ENCODE measurements at regions not wholly inside any gene's neighbourhood (a gene's known extent, or its start where the extent isn't known, plus 50 kb on each side); places are given as distances from the start of the nearest gene placed in this dataset.

DNA sequence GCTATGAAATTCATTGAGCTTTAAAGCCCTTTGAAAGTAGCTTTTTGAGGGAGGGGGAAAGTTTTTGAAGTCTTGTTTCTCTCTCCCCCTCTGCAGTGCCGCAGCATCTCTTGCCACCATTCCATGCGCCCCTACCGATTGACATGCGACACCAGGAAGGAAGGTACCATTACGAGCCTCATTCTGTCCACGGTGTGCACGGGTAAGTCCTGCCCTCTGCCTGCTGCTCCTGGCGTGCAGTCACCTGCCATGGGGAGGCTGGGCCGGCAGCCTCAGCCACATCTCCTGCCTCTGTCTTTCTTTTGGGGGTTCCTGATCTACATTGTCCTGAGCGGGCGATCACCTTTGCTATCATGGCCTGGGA is 191.6 kb downstream of the GLI2 start:
- H3K27me3 ChIP-seq (ENCODE audit: control insufficient read depth, insufficient read depth, low read length): no peaks in the 10 kb centered on the region
- ChIA-PET POLR2A (no interaction called here), CTCF (interaction anchor here (1.6 kb wide), 1 partner anchor 10 kb away, joined by 4 read pairs; no protein-coding TSS in a partner anchor)
- no peak for DNase-seq (ENCODE audit: low read depth)
- TF ChIP-seq, protein P1, sequence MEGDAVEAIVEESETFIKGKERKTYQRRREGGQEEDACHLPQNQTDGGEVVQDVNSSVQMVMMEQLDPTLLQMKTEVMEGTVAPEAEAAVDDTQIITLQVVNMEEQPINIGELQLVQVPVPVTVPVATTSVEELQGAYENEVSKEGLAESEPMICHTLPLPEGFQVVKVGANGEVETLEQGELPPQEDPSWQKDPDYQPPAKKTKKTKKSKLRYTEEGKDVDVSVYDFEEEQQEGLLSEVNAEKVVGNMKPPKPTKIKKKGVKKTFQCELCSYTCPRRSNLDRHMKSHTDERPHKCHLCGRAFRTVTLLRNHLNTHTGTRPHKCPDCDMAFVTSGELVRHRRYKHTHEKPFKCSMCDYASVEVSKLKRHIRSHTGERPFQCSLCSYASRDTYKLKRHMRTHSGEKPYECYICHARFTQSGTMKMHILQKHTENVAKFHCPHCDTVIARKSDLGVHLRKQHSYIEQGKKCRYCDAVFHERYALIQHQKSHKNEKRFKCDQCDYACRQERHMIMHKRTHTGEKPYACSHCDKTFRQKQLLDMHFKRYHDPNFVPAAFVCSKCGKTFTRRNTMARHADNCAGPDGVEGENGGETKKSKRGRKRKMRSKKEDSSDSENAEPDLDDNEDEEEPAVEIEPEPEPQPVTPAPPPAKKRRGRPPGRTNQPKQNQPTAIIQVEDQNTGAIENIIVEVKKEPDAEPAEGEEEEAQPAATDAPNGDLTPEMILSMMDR (IDR thresholded peaks at IDR 0.05; ENCODE audit: insufficient read depth, low read depth, low read length): no peak
- peaks cover 11% of the 10 kb centered on the region for H3K36me3 ChIP-seq (ENCODE audit: control insufficient read depth, insufficient read depth, low read length)
- no peak overlapping the region for H3K4me3 ChIP-seq (ENCODE audit: low read depth, low read length)

- DNase-seq (ENCODE audit: low read depth): no peak
- TF ChIP-seq, protein P1 (IDR thresholded peaks at IDR 0.05; ENCODE audit: insufficient read depth, low read depth, low read length): no peak
- Histone ChIP-seq H3K27me3 (ENCODE audit: control insufficient read depth, insufficient read depth, low read length) (no peaks in the 10 kb centered on the region), H3K36me3 (ENCODE audit: control insufficient read depth, insufficient read depth, low read length) (peaks cover 10% of the 10 kb centered on the region), H3K4me3 (ENCODE audit: low read depth, low read length) (no peak overlapping the region)
- POLR2A ChIA-PET: no interaction called here
- CTCF ChIA-PET: no interaction called here
Measured at GRCh38 chr2:120929829-120930228, 194.2 kb downstream of the GLI2 start.

GRCh38 chr2:120930236-120930635 is 194.6 kb downstream of the GLI2 start:
- CTCF ChIA-PET: no interaction called here
- Histone ChIP-seq H3K4me3 (ENCODE audit: low read depth, low read length) (no peak overlapping the region), H3K27me3 (ENCODE audit: control insufficient read depth, insufficient read depth, low read length) (no peaks in the 10 kb centered on the region), H3K36me3 (ENCODE audit: control insufficient read depth, insufficient read depth, low read length) (peaks cover 10% of the 10 kb centered on the region)
- POLR2A ChIA-PET: no interaction called here
- no peak for DNase-seq (ENCODE audit: low read depth)
- TF ChIP-seq, protein P1 (IDR thresholded peaks at IDR 0.05; ENCODE audit: insufficient read depth, low read depth, low read length): no peak

DNA sequence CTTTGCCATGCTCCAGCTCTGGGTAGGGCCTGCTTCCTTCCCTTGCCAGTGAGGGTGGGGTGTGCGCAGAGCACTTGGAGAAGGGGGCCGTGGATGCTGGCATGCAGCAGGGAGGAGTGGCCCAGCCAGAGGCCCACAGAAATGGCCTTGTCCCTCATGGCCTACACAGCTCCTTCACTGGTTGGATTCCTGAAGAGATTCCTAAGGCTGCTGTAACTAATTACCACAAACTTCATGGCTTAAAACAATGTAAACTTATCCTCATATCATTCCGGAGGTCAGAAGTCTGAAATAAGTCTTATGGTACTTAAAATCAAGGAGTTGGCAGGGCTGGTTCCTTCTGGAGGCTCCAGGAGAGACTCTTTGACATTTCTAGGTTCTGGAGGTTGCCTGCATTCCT is 195.2 kb downstream of the GLI2 start:
- TF ChIP-seq, protein P1 (IDR thresholded peaks at IDR 0.05; ENCODE audit: insufficient read depth, low read depth, low read length): no peak
- POLR2A ChIA-PET: no interaction called here
- no peak for DNase-seq (ENCODE audit: low read depth)
- H3K4me3 ChIP-seq (ENCODE audit: low read depth, low read length): no peak overlapping the region
- H3K27me3 ChIP-seq (ENCODE audit: control insufficient read depth, insufficient read depth, low read length): no peaks in the 10 kb centered on the region
- CTCF ChIA-PET: interaction anchor here (0.5 kb wide), 1 partner anchor 11 kb away, joined by 3 read pairs; no protein-coding TSS in a partner anchor
- H3K36me3 ChIP-seq (ENCODE audit: control insufficient read depth, insufficient read depth, low read length): peaks cover 10% of the 10 kb centered on the region

DNA sequence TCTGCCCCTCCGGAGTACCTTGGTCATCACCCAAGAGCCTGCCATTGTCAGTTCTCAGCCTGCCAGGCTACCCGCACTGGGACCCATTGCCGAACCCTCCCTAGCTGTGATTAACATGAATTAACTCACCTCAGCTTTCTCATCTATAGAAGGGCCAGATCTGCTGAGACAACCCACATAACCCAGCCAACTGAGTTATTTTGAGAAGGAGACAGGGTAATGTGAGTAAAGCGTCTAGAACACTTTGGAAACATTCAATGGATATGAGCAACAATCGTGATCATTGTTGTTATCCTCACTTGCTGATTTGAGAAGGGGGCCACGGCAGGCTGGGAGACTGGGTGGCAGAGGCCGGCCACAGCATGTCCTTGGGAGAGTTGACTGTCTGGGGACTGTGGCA is 196.8 kb downstream of the GLI2 start:
- ChIA-PET POLR2A (no interaction called here), CTCF (interaction anchor here (1.0 to 1.1 kb wide), 2 partner anchors 8 to 9 kb away, joined by 3 read pairs; no protein-coding TSS in a partner anchor)
- Histone ChIP-seq H3K36me3 (ENCODE audit: control insufficient read depth, insufficient read depth, low read length) (peaks cover 6% of the 10 kb centered on the region), H3K27me3 (ENCODE audit: control insufficient read depth, insufficient read depth, low read length) (no peaks in the 10 kb centered on the region), H3K4me3 (ENCODE audit: low read depth, low read length) (no peak overlapping the region)
- no peak for DNase-seq (ENCODE audit: low read depth)
- TF ChIP-seq, protein P1 (IDR thresholded peaks at IDR 0.05; ENCODE audit: insufficient read depth, low read depth, low read length): no peak

Data from BJ (cell line).